NCI-H2196 treated with DMSO at 0.1 percent for 48 hours (cell line): ENCODE measurements at regions not wholly inside any gene's neighbourhood (a gene's known extent, or its start where the extent isn't known, plus 50 kb on each side); places are given as distances from the start of the nearest gene placed in this dataset.

Experiments
- DNase-seq: peaks from one replicate; lab custom pipeline; 2025; ENCODE audit not compliant: unreplicated experiment; lab: John Stamatoyannopoulos, UW

- no peak for DNase-seq
Observed at GRCh38 chr14:85412756-85413155, 117.2 kb upstream of the FLRT2 start.

- DNase-seq, result no peak
Observed at GRCh38 chr14:85413836-85414526, 116.0 kb upstream of the FLRT2 start.

- no peak for DNase-seq
Observed at GRCh38 chr14:85415015-85415712, 114.8 kb upstream of the FLRT2 start.

- no peak for DNase-seq
Observed at GRCh38 chr14:85416771-85417170, 113.2 kb upstream of the FLRT2 start.

GRCh38 chr14:85417396-85417795 is 112.5 kb upstream of the FLRT2 start:
- no peak for DNase-seq

GRCh38 chr14:85418721-85419120 is 111.2 kb upstream of the FLRT2 start:
- DNase-seq, result no peak

GRCh38 chr14:85420278-85420677 is 109.7 kb upstream of the FLRT2 start:
- DNase-seq, result no peak

GRCh38 chr14:85420707-85421106 is 109.2 kb upstream of the FLRT2 start:
- DNase-seq, result no peak

- DNase-seq, result no peak
Observed at GRCh38 chr14:85421186-85421877, 108.6 kb upstream of the FLRT2 start.

GRCh38 chr14:85423889-85424288 is 106.1 kb upstream of the FLRT2 start:
- DNase-seq, result no peak

GRCh38 chr14:85425507-85425906 is 104.4 kb upstream of the FLRT2 start:
- DNase-seq, result no peak

GRCh38 chr14:85426068-85426935 is 103.6 kb upstream of the FLRT2 start:
- no peak for DNase-seq

GRCh38 chr14:85428926-85429325 is 101.0 kb upstream of the FLRT2 start:
- DNase-seq, result no peak

- no peak for DNase-seq
Observed at GRCh38 chr14:85437148-85437547, 92.8 kb upstream of the FLRT2 start.

GRCh38 chr14:85438001-85438400 is 91.9 kb upstream of the FLRT2 start:
- no peak for DNase-seq

- DNase-seq, result no peak
Observed at GRCh38 chr14:85438481-85438942, 91.4 kb upstream of the FLRT2 start.

- DNase-seq, result no peak
Observed at GRCh38 chr14:85439696-85440328, 90.1 kb upstream of the FLRT2 start.

- DNase-seq, result no peak
Observed at GRCh38 chr14:85441909-85442643, 87.9 kb upstream of the FLRT2 start.

GRCh38 chr14:85442996-85443395 is 86.9 kb upstream of the FLRT2 start:
- DNase-seq, result no peak

GRCh38 chr14:85444635-85445034 is 85.3 kb upstream of the FLRT2 start:
- DNase-seq, result no peak
